Gastrocnemius medialis (tissue), 4 donors: ENCODE measurements at regions not wholly inside any gene's neighbourhood (a gene's known extent, or its start where the extent isn't known, plus 50 kb on each side); places are given as distances from the start of the nearest gene placed in this dataset.

ENCODE experiments used
- POLR2A ChIP-seq, 2 donors: fragments of 450-650 bp; IDR thresholded peaks; one replicate each; pipeline ENCODE4 v1.6.1; 2017; ENCODE audit warnings: antibody characterized with exemption in 2 of 2, mild to moderate bottlenecking in 2 of 2, moderate library complexity in 2 of 2
- TF ChIP-seq, protein P1 (sequence below), 5 experiments: fragments of 450-650 bp in 3 of 5; fragments of 200-600 bp in 2 of 5; sonication (generic) in 2 of 5; IDR thresholded peaks in 4 of 5; conservative IDR thresholded peaks in 1 of 5; 1 replicate in 4 of 5; 2 replicates in 1 of 5; pipeline ENCODE4 v1.5.1; 2016 to 2019; ENCODE audit warnings: antibody characterized with exemption in 5 of 5, mild to moderate bottlenecking in 3 of 5, moderate library complexity in 3 of 5

DNA sequence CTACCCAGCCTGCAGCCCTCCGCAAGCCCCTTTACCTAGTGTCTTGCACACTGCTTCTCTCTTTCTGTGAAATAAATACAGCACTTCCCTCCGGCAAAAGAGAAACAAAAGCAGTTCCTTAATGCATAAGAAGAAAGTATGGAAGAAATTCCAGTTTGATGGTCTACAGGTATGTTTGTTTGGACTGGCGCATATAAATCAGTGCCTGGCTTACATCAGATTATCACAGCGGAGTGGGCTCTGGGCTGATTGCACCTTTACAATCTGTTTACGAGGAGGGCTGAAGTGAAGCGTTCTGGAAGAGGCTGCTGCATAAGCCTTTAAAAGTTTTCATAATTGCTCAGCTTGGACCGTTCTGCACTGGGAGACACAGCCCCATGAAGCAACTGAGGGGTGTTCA, 153.5 kb upstream of the FOXF1 start:
- TF ChIP-seq, protein P1, sequence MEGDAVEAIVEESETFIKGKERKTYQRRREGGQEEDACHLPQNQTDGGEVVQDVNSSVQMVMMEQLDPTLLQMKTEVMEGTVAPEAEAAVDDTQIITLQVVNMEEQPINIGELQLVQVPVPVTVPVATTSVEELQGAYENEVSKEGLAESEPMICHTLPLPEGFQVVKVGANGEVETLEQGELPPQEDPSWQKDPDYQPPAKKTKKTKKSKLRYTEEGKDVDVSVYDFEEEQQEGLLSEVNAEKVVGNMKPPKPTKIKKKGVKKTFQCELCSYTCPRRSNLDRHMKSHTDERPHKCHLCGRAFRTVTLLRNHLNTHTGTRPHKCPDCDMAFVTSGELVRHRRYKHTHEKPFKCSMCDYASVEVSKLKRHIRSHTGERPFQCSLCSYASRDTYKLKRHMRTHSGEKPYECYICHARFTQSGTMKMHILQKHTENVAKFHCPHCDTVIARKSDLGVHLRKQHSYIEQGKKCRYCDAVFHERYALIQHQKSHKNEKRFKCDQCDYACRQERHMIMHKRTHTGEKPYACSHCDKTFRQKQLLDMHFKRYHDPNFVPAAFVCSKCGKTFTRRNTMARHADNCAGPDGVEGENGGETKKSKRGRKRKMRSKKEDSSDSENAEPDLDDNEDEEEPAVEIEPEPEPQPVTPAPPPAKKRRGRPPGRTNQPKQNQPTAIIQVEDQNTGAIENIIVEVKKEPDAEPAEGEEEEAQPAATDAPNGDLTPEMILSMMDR (IDR thresholded peaks at IDR 0.05 in 4 of 5, conservative IDR thresholded peaks at IDR 0.05 in 1 of 5) = no peak
- no peak for TF ChIP-seq POLR2A (IDR thresholded peaks at IDR 0.05)
